ENCODE measurements at regions not wholly inside any gene's neighbourhood (a gene's known extent, or its start where the extent isn't known, plus 50 kb on each side); places are given as distances from the start of the nearest gene placed in this dataset.

- no peak for DNase-seq
- TF ChIP-seq CTCF (IDR thresholded peaks at IDR 0.05 in 4 of 5, conservative IDR thresholded peaks at IDR 0.05 in 1 of 5): no peak
- TF ChIP-seq POLR2A (IDR thresholded peaks at IDR 0.05): no peak
- in situ Hi-C loops (cut with MboI; ENCODE audit: low sequenced_read_pairs in 4 of 4) (no loop called here), intact Hi-C loops (cut with DNase I; ENCODE audit: low total_unique reads) (no loop called here)
- Histone ChIP-seq H3K9me3 (no peaks in the 10 kb centered on the region), H3K4me3 (no peak overlapping the region), H3K4me1 (peaks cover 79 to 84% of the 10 kb centered on the region in 2 donors), H3K36me3 (peaks cover 0 to 30% of the 10 kb centered on the region in 2 donors), H3K27ac (peak overlapping the region in 2 of 4 donors; percentile 7 to 55), H3K27me3 (no peaks in the 10 kb centered on the region)
- no peak for ATAC-seq
Observed at GRCh38 chr7:130987092-130987491, 253.1 kb upstream of the KLF14 start.

- no peak for DNase-seq
- intact Hi-C loops (cut with DNase I; ENCODE audit: low total_unique reads) (no loop called here), in situ Hi-C loops (cut with MboI; ENCODE audit: low sequenced_read_pairs in 4 of 4) (no loop called here)
- no peak overlapping the region for H3K4me3 ChIP-seq
- peak overlapping the region in 3 of 4 donors; percentile 39 to 72 (median 48) for H3K27ac ChIP-seq
- H3K36me3 ChIP-seq: peaks cover 0 to 16% of the 10 kb centered on the region in 2 donors
- H3K9me3 ChIP-seq: no peaks in the 10 kb centered on the region
- H3K4me1 ChIP-seq: peaks cover 84 to 88% of the 10 kb centered on the region in 2 donors
- H3K27me3 ChIP-seq: no peaks in the 10 kb centered on the region
- TF ChIP-seq CTCF (IDR thresholded peaks at IDR 0.05 in 4 of 5, conservative IDR thresholded peaks at IDR 0.05 in 1 of 5): no peak
- no peak for TF ChIP-seq POLR2A (IDR thresholded peaks at IDR 0.05)
- ATAC-seq: no peak
Observed at GRCh38 chr7:130988443-130988842, 254.4 kb upstream of the KLF14 start.

- H3K27me3 ChIP-seq: no peaks in the 10 kb centered on the region
- no peaks in the 10 kb centered on the region for H3K9me3 ChIP-seq
- peaks cover 0 to 9% of the 10 kb centered on the region in 2 donors for H3K36me3 ChIP-seq
- no peak for TF ChIP-seq CTCF (IDR thresholded peaks at IDR 0.05 in 4 of 5, conservative IDR thresholded peaks at IDR 0.05 in 1 of 5)
- no peak for TF ChIP-seq POLR2A (IDR thresholded peaks at IDR 0.05)
- peak overlapping the region; percentile 39 to 72 (median 52) for H3K27ac ChIP-seq
- peak in 1 of 2 donors; percentile 8 for ATAC-seq
- DNase-seq: no peak
- intact Hi-C loops (cut with DNase I; ENCODE audit: low total_unique reads) (no loop called here), in situ Hi-C loops (cut with MboI; ENCODE audit: low sequenced_read_pairs in 4 of 4) (no loop called here)
- no peak overlapping the region for H3K4me3 ChIP-seq
- peaks cover 86 to 91% of the 10 kb centered on the region in 2 donors for H3K4me1 ChIP-seq
Observed at GRCh38 chr7:130989101-130989795, 255.2 kb upstream of the KLF14 start.

- peak; percentile 30 to 34 for ATAC-seq
- Histone ChIP-seq H3K36me3 (peaks cover 0 to 9% of the 10 kb centered on the region in 2 donors), H3K4me3 (no peak overlapping the region), H3K4me1 (peaks cover 87 to 91% of the 10 kb centered on the region in 2 donors), H3K27ac (peak overlapping the region; percentile 22 to 72 (median 52)), H3K27me3 (no peaks in the 10 kb centered on the region), H3K9me3 (no peaks in the 10 kb centered on the region)
- no peak for TF ChIP-seq POLR2A (IDR thresholded peaks at IDR 0.05)
- no peak for TF ChIP-seq CTCF (IDR thresholded peaks at IDR 0.05 in 4 of 5, conservative IDR thresholded peaks at IDR 0.05 in 1 of 5)
- no peak for DNase-seq
- in situ Hi-C loops (cut with MboI; ENCODE audit: low sequenced_read_pairs in 4 of 4): no loop called here
- intact Hi-C loops (cut with DNase I; ENCODE audit: low total_unique reads): no loop called here
Observed at GRCh38 chr7:130990178-130990832, 256.3 kb upstream of the KLF14 start.

Data from gastrocnemius medialis (tissue), 4 donors.